ENCODE measurements at regions not wholly inside any gene's neighbourhood (a gene's known extent, or its start where the extent isn't known, plus 50 kb on each side); places are given as distances from the start of the nearest gene placed in this dataset.

DNA sequence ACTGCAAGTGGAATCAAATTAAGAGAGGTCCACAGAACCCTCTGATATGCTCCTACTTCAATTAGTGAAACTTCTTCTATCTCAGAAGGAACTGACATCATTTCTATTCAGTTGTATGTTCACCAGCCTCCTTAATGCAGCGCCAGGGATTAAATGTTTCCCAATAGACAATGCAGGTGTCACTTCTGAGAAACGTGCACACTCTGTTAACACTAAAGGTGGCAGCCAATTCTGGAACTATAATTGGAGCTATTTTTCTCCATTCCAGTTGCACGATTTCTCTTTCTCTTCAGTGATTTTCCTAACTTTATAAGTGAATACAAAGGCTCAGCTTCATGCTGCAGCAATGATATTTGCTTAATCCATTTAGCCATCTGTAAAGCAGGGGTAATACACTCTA lies 821.9 kb downstream of the TDRD15 start:
- no peak overlapping the region for H3K27ac ChIP-seq
- DNase-seq: no peak
- no peaks in the 10 kb centered on the region for H3K27me3 ChIP-seq
- no peaks in the 10 kb centered on the region for H3K36me3 ChIP-seq (ENCODE audit: low read depth, missing control alignments)
- 84 to 91% methylated on average over 3 of the region's 3 CpGs for WGBS, 2 donors
- no peak for TF ChIP-seq POLR2A (IDR thresholded peaks at IDR 0.05)
- TF ChIP-seq, protein P1, sequence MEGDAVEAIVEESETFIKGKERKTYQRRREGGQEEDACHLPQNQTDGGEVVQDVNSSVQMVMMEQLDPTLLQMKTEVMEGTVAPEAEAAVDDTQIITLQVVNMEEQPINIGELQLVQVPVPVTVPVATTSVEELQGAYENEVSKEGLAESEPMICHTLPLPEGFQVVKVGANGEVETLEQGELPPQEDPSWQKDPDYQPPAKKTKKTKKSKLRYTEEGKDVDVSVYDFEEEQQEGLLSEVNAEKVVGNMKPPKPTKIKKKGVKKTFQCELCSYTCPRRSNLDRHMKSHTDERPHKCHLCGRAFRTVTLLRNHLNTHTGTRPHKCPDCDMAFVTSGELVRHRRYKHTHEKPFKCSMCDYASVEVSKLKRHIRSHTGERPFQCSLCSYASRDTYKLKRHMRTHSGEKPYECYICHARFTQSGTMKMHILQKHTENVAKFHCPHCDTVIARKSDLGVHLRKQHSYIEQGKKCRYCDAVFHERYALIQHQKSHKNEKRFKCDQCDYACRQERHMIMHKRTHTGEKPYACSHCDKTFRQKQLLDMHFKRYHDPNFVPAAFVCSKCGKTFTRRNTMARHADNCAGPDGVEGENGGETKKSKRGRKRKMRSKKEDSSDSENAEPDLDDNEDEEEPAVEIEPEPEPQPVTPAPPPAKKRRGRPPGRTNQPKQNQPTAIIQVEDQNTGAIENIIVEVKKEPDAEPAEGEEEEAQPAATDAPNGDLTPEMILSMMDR (IDR thresholded peaks at IDR 0.05): no peak
- intact Hi-C loops (cut with DNase I; ENCODE audit: low total_unique reads): no loop called here
- H3K4me1 ChIP-seq: no peaks in the 10 kb centered on the region
- no peak overlapping the region for H3K4me3 ChIP-seq
- no peaks in the 10 kb centered on the region for H3K9me3 ChIP-seq

DNA sequence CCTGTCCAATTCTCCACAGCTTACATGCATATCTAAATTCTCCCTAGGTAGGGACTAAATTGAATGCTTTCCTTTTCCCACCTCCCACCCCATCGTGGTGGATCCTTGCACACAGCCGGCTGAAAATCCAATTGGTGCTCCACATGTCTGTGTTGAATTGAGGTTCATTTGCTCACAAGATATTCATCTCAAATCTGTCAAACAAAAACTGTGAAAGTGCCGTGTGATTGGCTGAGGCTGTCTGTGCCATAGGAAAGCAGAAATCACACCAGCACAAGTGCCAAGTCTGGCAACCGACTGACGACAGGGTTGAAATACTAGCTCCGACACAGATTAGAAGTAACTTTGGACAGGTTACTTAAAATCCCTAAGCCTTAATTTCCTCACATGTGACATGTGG lies 823.3 kb downstream of the TDRD15 start:
- no peak overlapping the region for H3K4me3 ChIP-seq

DNA sequence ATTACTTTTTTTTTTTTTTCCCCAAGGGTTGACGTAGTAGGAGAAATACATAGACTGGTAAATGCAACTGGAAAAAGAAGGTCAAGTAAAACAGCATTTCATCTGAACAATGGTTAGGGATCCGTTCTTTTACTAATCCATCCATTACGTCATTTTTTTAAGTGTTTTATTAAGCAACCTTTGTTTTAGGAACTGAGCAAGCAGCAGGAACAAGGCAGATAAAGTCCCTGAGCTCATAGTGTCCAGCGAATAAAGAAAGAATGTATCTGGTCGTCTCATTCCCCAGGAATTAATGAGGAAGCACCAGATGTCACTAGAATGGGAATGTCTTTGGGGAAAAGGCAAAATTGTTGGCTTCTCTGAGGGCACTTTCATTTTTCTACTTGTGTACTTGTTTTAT lies 842.4 kb downstream of the TDRD15 start:
- intact Hi-C loops (cut with DNase I; ENCODE audit: low total_unique reads): no loop called here
- DNase-seq: no peak
- Histone ChIP-seq H3K4me3 (no peak overlapping the region), H3K36me3 (ENCODE audit: low read depth, missing control alignments) (no peaks in the 10 kb centered on the region), H3K9me3 (no peaks in the 10 kb centered on the region), H3K4me1 (no peaks in the 10 kb centered on the region), H3K27me3 (no peaks in the 10 kb centered on the region), H3K27ac (no peak overlapping the region)
- TF ChIP-seq POLR2A (IDR thresholded peaks at IDR 0.05): no peak
- TF ChIP-seq, protein P1 (IDR thresholded peaks at IDR 0.05): no peak
- WGBS, 2 donors: 50 to 58% methylated on average over 5 of the region's 5 CpGs

More for the DNA sequence above, 823.3 kb downstream of the TDRD15 start:
- H3K4me1 ChIP-seq: no peaks in the 10 kb centered on the region
- H3K9me3 ChIP-seq: no peaks in the 10 kb centered on the region
- WGBS, 2 donors: 82 to 86% methylated on average over 6 of the region's 6 CpGs
- no peaks in the 10 kb centered on the region for H3K36me3 ChIP-seq (ENCODE audit: low read depth, missing control alignments)
- no peak overlapping the region for H3K27ac ChIP-seq
- intact Hi-C loops (cut with DNase I; ENCODE audit: low total_unique reads): no loop called here
- DNase-seq: no peak
- TF ChIP-seq, protein P1 (IDR thresholded peaks at IDR 0.05): no peak
- no peak for TF ChIP-seq POLR2A (IDR thresholded peaks at IDR 0.05)
- H3K27me3 ChIP-seq: no peaks in the 10 kb centered on the region

- intact Hi-C loops (cut with DNase I; ENCODE audit: low total_unique reads): no loop called here
- Histone ChIP-seq H3K36me3 (ENCODE audit: low read depth, missing control alignments) (no peaks in the 10 kb centered on the region), H3K27me3 (no peaks in the 10 kb centered on the region), H3K27ac (no peak overlapping the region), H3K9me3 (no peaks in the 10 kb centered on the region), H3K4me1 (no peaks in the 10 kb centered on the region), H3K4me3 (no peak overlapping the region)
- no peak for TF ChIP-seq POLR2A (IDR thresholded peaks at IDR 0.05)
- TF ChIP-seq, protein P1 (IDR thresholded peaks at IDR 0.05): no peak
- no peak for DNase-seq
- 83 to 84% methylated on average over 2 of the region's 2 CpGs for WGBS, 2 donors
Measured at GRCh38 chr2:21970971-21971370, 847.2 kb downstream of the TDRD15 start.

GRCh38 chr2:21972586-21972985 lies 848.8 kb downstream of the TDRD15 start:
- no peak overlapping the region for H3K4me3 ChIP-seq
- H3K9me3 ChIP-seq: no peaks in the 10 kb centered on the region
- WGBS, 2 donors: 68 to 70% methylated on average over 4 of the region's 4 CpGs
- no peak overlapping the region for H3K27ac ChIP-seq
- DNase-seq: no peak
- no peaks in the 10 kb centered on the region for H3K36me3 ChIP-seq (ENCODE audit: low read depth, missing control alignments)
- no peak for TF ChIP-seq POLR2A (IDR thresholded peaks at IDR 0.05)
- TF ChIP-seq, protein P1 (IDR thresholded peaks at IDR 0.05): no peak
- no peaks in the 10 kb centered on the region for H3K4me1 ChIP-seq
- intact Hi-C loops (cut with DNase I; ENCODE audit: low total_unique reads): no loop called here
- H3K27me3 ChIP-seq: no peaks in the 10 kb centered on the region

Measured in testis (tissue), 2 donors.